HG02588 (cell line): ENCODE measurements at regions not wholly inside any gene's neighbourhood (a gene's known extent, or its start where the extent isn't known, plus 50 kb on each side); places are given as distances from the start of the nearest gene placed in this dataset.

Experiments
- ATAC-seq: cut with Tn5 transposase; IDR thresholded peaks from one replicate; pipeline ENCODE4 v1.9.1; 2021; ENCODE audit warnings: mild to moderate bottlenecking, moderate library complexity; ENCODE audit not compliant: unreplicated experiment

DNA sequence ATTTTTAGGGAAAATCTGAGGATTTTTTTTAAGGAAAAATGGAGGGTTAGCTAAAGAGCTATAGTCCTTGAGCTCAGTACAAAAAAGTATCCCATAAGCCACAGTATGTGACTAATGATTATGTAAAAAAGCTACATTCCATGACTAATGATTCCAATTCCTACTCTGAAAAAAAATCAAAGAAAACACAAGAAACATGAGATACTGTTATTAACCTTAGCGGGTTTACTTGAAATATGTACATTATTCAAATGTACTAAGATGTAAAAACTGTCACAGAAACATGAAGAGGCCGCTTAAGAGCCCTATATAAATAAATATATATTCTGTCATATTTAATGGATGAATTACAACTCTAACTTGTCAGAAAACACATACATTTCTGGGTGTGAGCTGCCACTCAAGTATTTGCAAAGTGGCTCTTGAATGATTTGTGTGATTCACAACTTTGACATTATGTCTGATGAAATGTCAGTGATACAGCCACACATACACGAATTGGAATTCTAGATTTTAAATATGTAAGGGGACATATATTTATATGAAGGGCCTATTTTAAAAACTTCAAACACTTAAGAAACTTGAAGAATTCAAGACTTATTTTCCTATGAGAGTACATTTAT is 518.7 kb upstream of the SUCLG2 start:
- ATAC-seq: no peak

DNA sequence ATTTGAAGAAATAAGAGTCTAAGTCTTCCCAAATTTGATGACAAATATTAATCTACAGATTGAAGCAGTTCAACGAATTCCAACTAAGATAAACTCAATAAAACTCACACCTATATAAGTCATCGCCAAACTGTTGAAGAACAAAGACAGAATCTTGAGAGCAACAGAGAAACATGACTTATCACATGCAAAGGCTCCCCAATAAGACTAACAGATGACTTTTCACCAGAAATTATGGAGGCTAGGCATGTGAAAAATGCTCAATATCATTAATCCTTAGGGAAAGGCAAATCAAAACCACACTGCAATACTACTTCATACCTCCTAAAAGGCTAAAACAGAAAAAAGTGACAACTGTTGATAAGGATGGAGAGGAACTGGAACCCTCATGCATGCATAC is 517.6 kb upstream of the SUCLG2 start:
- no peak for ATAC-seq

GRCh38 chr3:68163968-68164367 is 509.6 kb upstream of the SUCLG2 start:
- no peak for ATAC-seq

- ATAC-seq: no peak
These were observed 508.6 kb upstream of the SUCLG2 start for GRCh38 chr3:68163062-68163461.

DNA sequence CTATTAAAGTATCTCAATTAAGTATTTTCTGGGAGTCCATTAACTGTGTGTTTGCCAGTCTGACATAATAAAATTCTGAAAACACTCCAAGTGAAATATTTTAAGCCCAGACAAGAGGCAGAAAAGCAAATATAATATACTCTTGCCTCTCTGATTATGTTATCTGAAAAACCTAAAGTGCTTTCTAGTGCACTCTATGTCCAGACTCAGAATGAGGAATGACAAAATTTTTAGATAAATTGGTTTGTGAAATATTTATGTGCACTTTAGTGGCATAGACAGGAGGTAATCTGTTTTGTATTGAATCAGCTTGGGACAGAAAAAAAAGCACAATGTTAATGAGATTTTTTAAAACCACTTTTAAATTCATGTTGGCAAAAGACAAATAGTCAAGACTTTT is 508.2 kb upstream of the SUCLG2 start:
- no peak for ATAC-seq

DNA sequence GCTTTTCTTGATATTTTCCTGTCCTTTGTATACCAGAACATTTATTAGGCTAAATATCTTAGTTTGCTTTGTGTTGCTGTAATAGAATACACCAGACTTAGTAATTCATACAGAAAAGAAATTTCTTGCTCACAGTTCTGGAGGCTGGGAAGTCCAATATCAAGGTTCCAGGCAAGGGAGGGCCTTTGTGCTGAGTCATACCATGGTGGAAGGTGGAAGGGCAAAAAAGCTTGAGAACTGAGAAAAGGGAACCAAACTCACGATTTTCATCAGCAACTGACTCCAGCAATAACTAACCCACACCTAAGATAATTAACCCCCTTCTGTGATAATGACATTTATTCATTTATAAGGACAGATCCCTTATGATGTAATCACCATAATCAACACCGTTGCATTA is 496.9 kb upstream of the SUCLG2 start:
- no peak for ATAC-seq

DNA sequence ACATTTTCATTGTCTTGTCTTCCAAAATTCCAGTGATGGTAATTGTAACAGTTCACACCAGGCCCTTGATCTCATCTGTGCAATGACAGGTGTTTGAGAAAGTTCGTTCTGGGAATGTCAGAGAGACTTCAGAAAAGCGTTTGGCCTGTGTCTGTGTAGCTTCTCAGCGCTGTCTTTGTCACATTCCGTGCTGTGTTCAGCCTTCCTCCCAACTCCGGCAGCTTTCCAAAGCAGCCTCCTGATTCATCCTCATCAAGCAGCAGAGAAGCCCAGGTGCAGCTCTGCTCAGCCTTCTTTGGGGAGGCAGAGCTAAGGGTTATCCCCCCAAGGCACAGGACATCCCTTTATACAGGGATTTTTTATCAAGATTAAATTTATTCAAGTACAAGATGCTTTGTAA is 494.0 kb upstream of the SUCLG2 start:
- ATAC-seq: no peak

DNA sequence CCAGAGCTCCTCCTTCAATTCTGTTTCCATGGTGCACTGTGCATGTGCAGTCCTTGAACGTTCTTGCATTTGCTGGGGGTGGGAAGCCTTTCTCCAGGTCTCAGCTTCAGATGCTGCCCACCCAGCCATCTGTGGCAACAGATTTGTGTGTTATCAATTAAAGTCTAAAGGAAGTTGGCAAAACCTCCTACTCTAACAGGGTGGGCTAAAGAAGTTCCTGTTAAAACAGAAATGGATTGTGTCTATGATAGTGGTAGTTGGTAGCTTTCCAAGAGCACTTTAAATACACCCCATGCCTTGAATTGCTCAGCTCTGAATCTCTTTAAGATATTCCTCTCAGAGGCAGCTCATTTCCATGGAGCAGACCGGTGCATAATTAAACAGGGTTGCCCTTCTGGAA is 488.0 kb upstream of the SUCLG2 start:
- no peak for ATAC-seq

- no peak for ATAC-seq
These were observed 485.5 kb upstream of the SUCLG2 start for GRCh38 chr3:68139897-68140296.

- ATAC-seq: no peak
These were observed 482.0 kb upstream of the SUCLG2 start for GRCh38 chr3:68136411-68136810.

GRCh38 chr3:68135067-68135466 is 480.7 kb upstream of the SUCLG2 start:
- no peak for ATAC-seq

DNA sequence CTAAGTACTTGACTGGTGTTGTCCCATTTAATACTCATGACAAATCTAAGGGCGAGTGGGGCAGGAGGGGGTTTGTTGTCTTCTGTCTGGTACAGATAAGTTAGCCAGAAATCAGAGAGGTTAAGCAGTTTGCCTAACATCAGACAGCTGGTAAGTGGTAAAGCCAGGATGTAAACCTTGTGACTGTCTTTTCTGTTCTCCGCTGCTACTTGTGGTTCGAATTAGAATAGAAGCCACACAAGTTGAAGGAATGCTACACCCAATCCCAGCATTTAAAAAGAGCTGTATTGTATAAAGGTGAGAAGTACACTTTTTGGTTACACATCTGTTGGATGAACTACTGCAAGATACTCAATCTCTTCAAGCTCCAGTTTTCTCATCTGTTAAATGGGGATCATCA is 474.7 kb upstream of the SUCLG2 start:
- no peak for ATAC-seq

GRCh38 chr3:68123231-68123630 is 468.8 kb upstream of the SUCLG2 start:
- no peak for ATAC-seq

GRCh38 chr3:68121287-68121686 is 466.9 kb upstream of the SUCLG2 start:
- ATAC-seq: no peak

DNA sequence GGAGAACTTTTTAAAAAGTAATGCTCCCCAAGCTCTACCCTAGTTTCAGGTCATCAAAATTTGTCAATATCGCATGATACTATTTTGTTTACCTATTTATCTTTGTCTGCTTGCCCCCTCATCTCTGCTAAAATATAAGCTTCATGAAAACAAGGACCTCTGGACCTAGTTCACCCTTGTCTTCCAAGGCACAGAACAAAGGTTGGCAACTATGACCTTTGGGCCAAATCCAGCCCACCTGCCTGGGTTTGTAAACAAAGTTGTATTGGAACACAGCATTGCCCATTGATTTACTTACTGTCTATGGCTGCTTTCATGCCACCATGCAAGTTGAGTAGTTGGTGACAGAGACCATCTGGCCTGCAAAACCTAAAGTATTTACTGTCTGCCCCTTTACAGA is 462.2 kb upstream of the SUCLG2 start:
- ATAC-seq: no peak

DNA sequence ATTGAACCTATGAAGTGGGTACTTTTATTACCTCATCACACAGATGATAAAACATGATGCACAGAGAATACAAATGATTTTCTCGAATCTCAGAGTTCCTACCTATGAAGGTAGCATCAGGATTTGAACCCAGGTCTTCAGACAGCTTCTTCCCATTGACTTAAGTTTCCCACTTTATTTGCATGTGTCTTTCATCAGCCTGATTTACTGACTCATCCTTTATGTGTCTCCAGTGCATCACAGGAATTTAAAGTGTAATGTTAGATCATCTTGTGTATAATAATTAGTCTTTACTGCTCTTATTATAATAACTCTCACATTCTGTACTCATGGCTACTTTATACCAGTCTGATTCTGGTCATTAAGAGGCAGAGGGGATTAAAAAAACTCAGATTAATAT is 449.4 kb upstream of the SUCLG2 start:
- ATAC-seq: no peak

DNA sequence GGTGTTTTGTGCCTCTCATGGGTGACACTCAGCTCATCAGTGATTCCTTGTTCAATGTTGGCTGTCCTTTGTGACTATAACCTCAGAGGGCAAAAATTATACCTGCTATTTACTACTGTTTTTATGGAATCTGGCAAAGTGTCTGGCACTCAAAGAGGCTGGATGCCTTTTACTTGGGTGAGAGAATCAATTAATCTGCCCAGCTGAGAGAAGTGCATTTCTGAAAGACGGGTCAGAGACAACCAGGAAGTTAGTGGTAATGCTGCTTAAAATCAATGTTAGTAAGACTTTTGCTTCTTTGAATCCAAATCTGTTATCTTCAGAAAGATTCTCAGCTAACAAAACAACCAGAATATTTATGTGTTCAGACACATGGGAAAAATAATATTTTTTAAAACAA is 436.2 kb upstream of the SUCLG2 start:
- ATAC-seq: no peak

- ATAC-seq: no peak
These were observed 435.2 kb upstream of the SUCLG2 start for GRCh38 chr3:68089572-68090011.

DNA sequence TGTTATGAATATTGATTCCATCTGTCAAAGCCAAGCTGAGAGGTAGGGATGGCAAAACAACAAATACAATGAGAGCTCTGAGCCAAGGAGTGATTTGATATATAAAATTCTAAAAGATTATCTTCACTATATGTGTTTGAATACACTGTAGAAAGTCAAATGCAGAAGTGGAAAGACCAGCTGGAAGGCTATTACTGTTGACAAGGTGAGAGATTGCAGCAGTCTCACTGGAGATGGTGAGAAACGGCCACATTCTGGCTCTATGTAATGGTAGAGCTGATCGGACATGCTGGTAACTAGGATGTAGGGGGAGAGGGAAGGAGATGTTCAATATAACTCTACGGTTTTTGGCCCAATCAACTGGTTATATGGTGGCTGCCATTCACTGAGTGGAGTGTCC is 434.2 kb upstream of the SUCLG2 start:
- ATAC-seq: no peak

DNA sequence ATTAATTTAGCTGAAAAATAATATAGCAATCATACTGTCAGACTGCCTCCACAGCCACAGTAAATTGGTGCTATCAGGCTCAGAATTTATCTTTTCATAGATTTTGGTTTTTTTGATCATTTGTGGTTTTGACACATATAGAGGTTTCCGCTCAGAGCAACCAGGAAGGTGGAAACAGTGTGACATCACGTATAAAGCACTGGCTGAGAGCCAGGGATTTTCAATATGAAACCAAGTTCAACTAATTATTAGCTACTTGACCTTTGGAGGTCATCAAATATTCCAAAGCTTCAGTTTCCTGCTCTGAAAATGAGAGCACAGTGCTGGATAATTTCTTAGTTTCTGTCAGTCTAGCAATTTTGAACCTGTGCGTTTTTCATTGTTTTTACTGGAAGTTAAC is 433.8 kb upstream of the SUCLG2 start:
- no peak for ATAC-seq

GRCh38 chr3:68072062-68072461 is 417.6 kb upstream of the SUCLG2 start:
- ATAC-seq: no peak

- no peak for ATAC-seq
These were observed 415.8 kb upstream of the SUCLG2 start for GRCh38 chr3:68070186-68070585.

DNA sequence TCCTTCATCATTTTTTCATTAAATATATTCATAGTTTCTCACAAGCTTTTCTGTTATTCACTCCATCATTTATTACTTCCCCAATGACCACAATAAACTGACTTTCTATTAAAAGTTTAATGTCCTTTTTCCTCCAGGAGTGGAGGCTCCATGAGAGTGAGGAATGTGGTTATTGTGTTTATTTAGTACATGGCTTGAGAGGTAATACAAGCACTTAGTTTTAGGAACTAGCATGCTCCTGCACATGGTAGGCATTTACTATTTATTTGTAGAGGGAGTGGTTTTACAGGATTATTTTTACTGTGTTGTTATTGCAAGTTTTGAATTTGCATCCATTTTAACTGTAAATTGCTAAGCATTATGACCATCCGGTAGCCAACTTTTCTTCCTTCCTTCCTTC is 412.9 kb upstream of the SUCLG2 start:
- no peak for ATAC-seq

DNA sequence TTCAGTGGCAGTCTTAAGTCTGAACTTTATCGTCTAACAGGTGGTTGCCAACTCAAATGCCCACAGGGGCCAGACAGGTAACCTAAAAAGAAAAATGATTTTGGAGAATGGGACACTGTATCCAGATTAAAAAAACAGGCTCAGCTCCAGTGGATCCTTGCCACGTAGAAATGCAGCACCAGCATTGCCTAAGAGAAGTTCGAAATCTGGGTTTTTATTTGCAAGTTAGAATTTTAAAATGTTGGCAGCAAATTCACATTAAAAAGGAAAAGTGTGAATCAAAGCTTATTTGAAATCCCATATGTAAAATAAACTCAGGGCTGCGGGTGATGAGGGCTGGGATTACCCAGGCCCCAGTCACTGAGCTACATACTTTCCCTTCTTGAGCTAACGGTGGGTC is 408.5 kb upstream of the SUCLG2 start:
- ATAC-seq: no peak
